H9 (cell line): ENCODE measurements at regions not wholly inside any gene's neighbourhood (a gene's known extent, or its start where the extent isn't known, plus 50 kb on each side); places are given as distances from the start of the nearest gene placed in this dataset.
"Not testable (repeated sequence)": the region's sequence is repeated elsewhere in the genome, so short reads cannot be mapped to it uniquely, and the experiment has no call there.

Experiments
- DNase-seq: peaks from one replicate; pipeline ENCODE4 v3.0.0-alpha.2; 2017
- H2AFZ ChIP-seq: one replicate; pipeline ENCODE4 v1.6.1; 2013; ENCODE audit warnings: mild to moderate bottlenecking, low read length, control low read depth, moderate library complexity
- H2AK5ac ChIP-seq: 2 replicates; pipeline ENCODE4 v1.6.1; 2013; ENCODE audit warnings: low read length, control low read depth, mixed read lengths; ENCODE audit not compliant: insufficient read length
- H2BK120ac ChIP-seq: one replicate; pipeline ENCODE4 v1.6.1; 2013; ENCODE audit warnings: low read depth, mild to moderate bottlenecking, low read length, control low read depth, inconsistent platforms; ENCODE audit not compliant: poor library complexity, severe bottlenecking
- H2BK12ac ChIP-seq: 2 replicates; pipeline ENCODE4 v1.6.1; 2013; ENCODE audit warnings: low read length, control low read depth, mixed read lengths, low read depth; ENCODE audit not compliant: insufficient read length
- H2BK15ac ChIP-seq: 2 replicates; pipeline ENCODE4 v1.6.1; 2013; ENCODE audit warnings: low read depth, low read length, control low read depth
- H2BK20ac ChIP-seq: one replicate; pipeline ENCODE4 v1.6.1; 2013; ENCODE audit warnings: low read depth, mild to moderate bottlenecking, low read length, control low read depth, inconsistent platforms; ENCODE audit not compliant: poor library complexity, severe bottlenecking
- H2BK5ac ChIP-seq: 2 replicates; pipeline ENCODE4 v1.6.1; 2013; ENCODE audit warnings: low read length, control low read depth, mixed read lengths; ENCODE audit not compliant: insufficient read length
- H3K14ac ChIP-seq: 2 replicates; pipeline ENCODE4 v1.6.1; 2013; ENCODE audit warnings: low read length, control low read depth; ENCODE audit not compliant: insufficient read depth
- H3K18ac ChIP-seq: 2 replicates; pipeline ENCODE4 v1.6.1; 2013; ENCODE audit warnings: low read depth, mild to moderate bottlenecking, mixed read lengths, low read length, control low read depth; ENCODE audit not compliant: insufficient read length
- H3K23ac ChIP-seq: 2 replicates; pipeline ENCODE4 v1.6.1; 2013; ENCODE audit warnings: low read length, control low read depth, mixed read lengths, low read depth; ENCODE audit not compliant: insufficient read length
- H3K23me2 ChIP-seq: 2 replicates; pipeline ENCODE4 v1.6.1; 2013; ENCODE audit warnings: low read depth, mild to moderate bottlenecking, mixed read lengths, low read length, control low read depth; ENCODE audit not compliant: insufficient read length, poor library complexity, severe bottlenecking
- H3K27ac ChIP-seq: 2 replicates; pipeline ENCODE4 v1.5.1; 2013; ENCODE audit warnings: low read length, control low read depth, mixed read lengths, low read depth; ENCODE audit not compliant: insufficient read length
- H3K27me3 ChIP-seq: 2 replicates; pipeline ENCODE4 v1.6.1; 2013; ENCODE audit warnings: low read length, control low read depth, inconsistent platforms; ENCODE audit not compliant: insufficient read depth
- H3K4ac ChIP-seq: 2 replicates; pipeline ENCODE4 v1.6.1; 2013; ENCODE audit warnings: low read depth, mild to moderate bottlenecking, control low read depth, inconsistent platforms, low read length, moderate library complexity
- H3K4me1 ChIP-seq: 2 replicates; pipeline ENCODE4 v1.6.1; 2013; ENCODE audit warnings: low read length, control low read depth, inconsistent platforms; ENCODE audit not compliant: insufficient read depth
- H3K4me2 ChIP-seq: 2 replicates; pipeline ENCODE4 v1.6.1; 2013; ENCODE audit warnings: low read length, control low read depth, mixed read lengths; ENCODE audit not compliant: insufficient read length, insufficient read depth
- H3K56ac ChIP-seq: 2 replicates; pipeline ENCODE4 v1.6.1; 2013; ENCODE audit warnings: low read depth, mild to moderate bottlenecking, mixed read lengths, low read length, control low read depth; ENCODE audit not compliant: insufficient read length
- H3K79me1 ChIP-seq: 2 replicates; pipeline ENCODE4 v1.6.1; 2013; ENCODE audit warnings: low read depth, mild to moderate bottlenecking, moderate library complexity, low read length, control low read depth, inconsistent platforms; ENCODE audit not compliant: insufficient read depth, poor library complexity, severe bottlenecking
- H3K79me2 ChIP-seq: 2 replicates; pipeline ENCODE4 v1.6.1; 2013; ENCODE audit warnings: low read length, control low read depth, inconsistent platforms; ENCODE audit not compliant: insufficient read depth
- H3K9ac ChIP-seq: 2 replicates; pipeline ENCODE4 v1.6.1; 2013; ENCODE audit warnings: low read length, control low read depth, mixed read lengths; ENCODE audit not compliant: insufficient read length; ENCODE audit errors: extremely low read depth
- H3K9me3 ChIP-seq: one replicate; pipeline ENCODE4 v1.6.1; 2013; ENCODE audit warnings: low read depth, low read length, inconsistent platforms; ENCODE audit not compliant: control insufficient read depth
- H3T11ph ChIP-seq: one replicate; pipeline ENCODE4 v1.6.1; 2013; ENCODE audit warnings: mild to moderate bottlenecking, low read length, control low read depth, inconsistent platforms
- H4K20me1 ChIP-seq: one replicate; pipeline ENCODE4 v1.6.1; 2013; ENCODE audit not compliant: control insufficient read depth, insufficient read length, insufficient read depth
- H4K5ac ChIP-seq: 2 replicates; pipeline ENCODE4 v1.6.1; 2013; ENCODE audit warnings: low read depth, mild to moderate bottlenecking, mixed read lengths, low read length, control low read depth; ENCODE audit not compliant: insufficient read length
- H4K8ac ChIP-seq: replicated peaks from 2 replicates; pipeline ENCODE4 v1.6.1; 2013; ENCODE audit warnings: low read length, control low read depth, mixed read lengths, low read depth; ENCODE audit not compliant: insufficient read length
- H4K91ac ChIP-seq: 2 replicates; pipeline ENCODE4 v1.6.1; 2013; ENCODE audit warnings: low read depth, mild to moderate bottlenecking, moderate library complexity, mixed read lengths, low read length, control low read depth; ENCODE audit not compliant: insufficient read length
- H3K27ac Mint-ChIP-seq, 3 experiments: 2 replicates in 2 of 3; 3 replicates in 1 of 3; pipeline ENCODE4 v1.8.0; 2020 to 2021; ENCODE audit warnings: mixed read lengths in 3 of 3, mild to moderate bottlenecking in 1 of 3, moderate library complexity in 1 of 3
- H3K27me3 Mint-ChIP-seq: 2 replicates; pipeline ENCODE4 v1.8.0; 2021; ENCODE audit warnings: low read depth, mild to moderate bottlenecking, moderate library complexity, mixed read lengths
- H3K36me3 Mint-ChIP-seq, 3 experiments: 2 replicates in 2 of 3; 3 replicates in 1 of 3; pipeline ENCODE4 v1.8.0; 2020 to 2021; ENCODE audit warnings: low read depth in 3 of 3, mixed read lengths in 3 of 3; ENCODE audit not compliant: insufficient read depth in 1 of 3
- H3K4me1 Mint-ChIP-seq, 2 experiments: 2 replicates each; pipeline ENCODE4 v1.8.0; 2020; ENCODE audit warnings: mixed read lengths in 2 of 2
- H3K4me3 Mint-ChIP-seq, 2 experiments: 2 replicates in 1 of 2; 3 replicates in 1 of 2; pipeline ENCODE4 v1.8.0; 2020 to 2021; ENCODE audit warnings: mild to moderate bottlenecking in 2 of 2, mixed read lengths in 2 of 2, moderate library complexity in 1 of 2
- H3K9me3 Mint-ChIP-seq, 2 experiments: 2 replicates in 1 of 2; 3 replicates in 1 of 2; pipeline ENCODE4 v1.8.0; 2020; ENCODE audit warnings: mild to moderate bottlenecking in 2 of 2, mixed read lengths in 2 of 2, moderate library complexity in 1 of 2
- CTCF ChIP-seq: fragments of 200-600 bp; sonication (generic); conservative IDR thresholded peaks from 3 replicates; pipeline ENCODE4 v1.8.0; 2021; ENCODE audit warnings: antibody characterized with exemption, mild to moderate bottlenecking
- WGBS: extraction: QIAGEN DNeasy Blood & Tissue Kit; methylation state at CpG from one replicate; pipeline ENCODE4 v1.1.7; 2013; ENCODE audit warnings: missing lambda C conversion rate, low lambda C conversion rate, mixed read lengths; ENCODE audit not compliant: insufficient read length; ENCODE audit errors: extremely low coverage; 5-methylcytosine and 5-hydroxymethylcytosine counted together

GRCh38 chr9:85298499-85298898, 443.3 kb downstream of the AGTPBP1 start:
- Histone ChIP-seq H3T11ph (no peak overlapping the region), H3K27me3 (no peaks in the 10 kb centered on the region), H3K79me1 (no peaks in the 10 kb centered on the region), H3K27ac (no peak overlapping the region), H3K23me2 (no peaks in the 10 kb centered on the region), H4K5ac (no peak overlapping the region), H3K9ac (no peak overlapping the region), H2AK5ac (no peak overlapping the region), H3K4me1 (no peaks in the 10 kb centered on the region), H3K56ac (no peak overlapping the region), H4K8ac (no peak overlapping the region), H2BK20ac (no peak overlapping the region), H3K9me3 (no peaks in the 10 kb centered on the region), H2BK5ac (no peak overlapping the region), H2AFZ (no peak overlapping the region), H4K91ac (no peak overlapping the region), H3K4me2 (no peak overlapping the region), H2BK15ac (no peak overlapping the region), H3K23ac (no peak overlapping the region), H3K18ac (no peak overlapping the region), H4K20me1 (no peaks in the 10 kb centered on the region), H2BK12ac (no peak overlapping the region), H3K4ac (no peak overlapping the region), H2BK120ac (no peak overlapping the region), H3K14ac (no peak overlapping the region), H3K79me2 (no peaks in the 10 kb centered on the region)
- no peak for DNase-seq
- Mint-ChIP-seq H3K36me3 (peaks cover 0 to 5% (median 3%) of the 10 kb centered on the region in 3 experiments; a peak in 4 of 7 replicates), H3K4me3 (no peak overlapping the region), H3K27ac (no peak overlapping the region), H3K27me3 (no peaks in the 10 kb centered on the region; the same call in 1 of the 2 replicates), H3K4me1 (no peaks in the 10 kb centered on the region), H3K9me3 (peaks cover 4 to 5% of the 10 kb centered on the region in 2 experiments; a peak in 4 of 5 replicates)
- WGBS = no CpG with 5 or more reads among the region's 4 CpGs
- TF ChIP-seq CTCF = no peak

GRCh38 chr9:85295244-85295643, 446.5 kb downstream of the AGTPBP1 start:
- H3K9me3 ChIP-seq, H3K79me2 ChIP-seq, H3K9me3 Mint-ChIP-seq, H3K18ac ChIP-seq, H3K4me2 ChIP-seq, H2BK20ac ChIP-seq, H3K79me1 ChIP-seq, H2BK5ac ChIP-seq, H2AK5ac ChIP-seq, H3K56ac ChIP-seq, H3K27me3 ChIP-seq, H3K4me3 Mint-ChIP-seq, H2BK120ac ChIP-seq, H4K91ac ChIP-seq, H3K23ac ChIP-seq, H4K5ac ChIP-seq, H3K27ac ChIP-seq, H3K14ac ChIP-seq, H3K4me1 ChIP-seq, H2AFZ ChIP-seq, H3K27ac Mint-ChIP-seq, H3T11ph ChIP-seq, H2BK15ac ChIP-seq, H4K20me1 ChIP-seq, H3K36me3 Mint-ChIP-seq, DNase-seq, H3K4ac ChIP-seq, H2BK12ac ChIP-seq, H3K4me1 Mint-ChIP-seq, H3K9ac ChIP-seq, H3K23me2 ChIP-seq, H4K8ac ChIP-seq, H3K27me3 Mint-ChIP-seq: not testable (repeated sequence)
- WGBS = 100% methylated on average over 1 of the region's 5 CpGs
